HepG2 (cell line): ENCODE measurements at regions not wholly inside any gene's neighbourhood (a gene's known extent, or its start where the extent isn't known, plus 50 kb on each side); places are given as distances from the start of the nearest gene placed in this dataset.

Experiments used
- BCLAF1 ChIP-seq: fragments of 450-650 bp; IDR thresholded peaks from 2 replicates; pipeline ENCODE4 v1.6.1; 2017; ENCODE audit warnings: mild to moderate bottlenecking
- ELF4 ChIP-seq: sonication (generic); formaldehyde crosslinking; IDR thresholded peaks from 2 replicates; pipeline ENCODE4 v1.5.0; 2020; ENCODE audit warnings: missing genetic modification reagents, mild to moderate bottlenecking, moderate library complexity, borderline replicate concordance

- TF ChIP-seq BCLAF1 (no peak), ELF4 (no peak)
Observed at GRCh38 chr4:96767815-96768480, 928.1 kb downstream of the PDHA2 start.
